Endothelial cell of umbilical vein (primary cell): ENCODE measurements at regions not wholly inside any gene's neighbourhood (a gene's known extent, or its start where the extent isn't known, plus 50 kb on each side); places are given as distances from the start of the nearest gene placed in this dataset.

ENCODE experiments used
- BruUV-seq: library from RNA; stranded (reverse); fragments of 400-500 nt; replicated peaks from 2 replicates; lab custom pipeline; 2021; lab: Mats Ljungman, UMichigan
- CTCF ChIA-PET: fragments of 300-600, 350-600 bp; sonication (Branson Sonifier 250); formaldehyde crosslinking; loops from one replicate; lab custom pipeline; 2021; ENCODE audit warnings: antibody characterized with exemption, inconsistent platforms; lab: Charles Lee
- POLR2A ChIA-PET: fragments of 300-600, 350-600 bp; sonication (Branson Sonifier 250); formaldehyde crosslinking; loops from one replicate; lab custom pipeline; 2021; ENCODE audit warnings: antibody characterized with exemption, inconsistent platforms; lab: Charles Lee
- DNase-seq: peaks from one replicate; pipeline ENCODE4 v3.0.0-alpha.2; 2011; ENCODE audit warnings: low read depth, low spot score
- FAIRE-seq: peaks from 2 replicates; lab custom pipeline; 2011; peaks lifted over from hg19 to GRCh38; lab: Jason Lieb, UNC
- H2AFZ ChIP-seq: 2 replicates; pipeline ENCODE4 v1.6.0; 2012; ENCODE audit warnings: low read depth, low read length, control low read depth, inconsistent platforms
- H3K27ac ChIP-seq: 2 replicates; pipeline ENCODE4 v1.5.1; 2011; ENCODE audit warnings: low read depth, mild to moderate bottlenecking, control low read depth, low read length, moderate library complexity; ENCODE audit not compliant: insufficient read depth
- H3K27me3 ChIP-seq, 2 experiments: 2 replicates each; pipeline versions ENCODE4 v1.6.0 to v1.6.1; 2011; ENCODE audit warnings: low read length in 2 of 2, mixed read lengths in 1 of 2; ENCODE audit not compliant: control insufficient read depth in 2 of 2, insufficient read depth in 2 of 2
- H3K36me3 ChIP-seq, 2 experiments: 2 replicates in 1 of 2; 3 replicates in 1 of 2; pipeline ENCODE4 v1.5.1; 2011; ENCODE audit warnings: low read length in 2 of 2, mild to moderate bottlenecking in 1 of 2, moderate library complexity in 1 of 2; ENCODE audit not compliant: control insufficient read depth in 2 of 2, insufficient read depth in 2 of 2; ENCODE audit errors: extremely low read depth in 1 of 2
- H3K4me1 ChIP-seq: 3 replicates; pipeline ENCODE4 v1.5.1; 2011; ENCODE audit warnings: mild to moderate bottlenecking, low read length; ENCODE audit not compliant: control insufficient read depth, insufficient read depth; ENCODE audit errors: extremely low read depth
- H3K4me2 ChIP-seq: 2 replicates; pipeline ENCODE4 v1.6.1; 2011; ENCODE audit warnings: low read length, control low read depth, mixed read lengths; ENCODE audit not compliant: insufficient read depth
- H3K4me3 ChIP-seq, 3 experiments: fragments of 200-600 bp in 1 of 3; sonication (generic), shearing (Covaris generic) in 1 of 3; replicated peaks in 1 of 3; 2 replicates each; pipeline ENCODE4 v1.5.1; 2011 to 2016; ENCODE audit warnings: control low read depth in 3 of 3, low read length in 3 of 3, mild to moderate bottlenecking in 2 of 3, inconsistent platforms in 1 of 3, low read depth in 1 of 3, moderate library complexity in 1 of 3; ENCODE audit not compliant: insufficient read depth in 1 of 3
- H3K79me2 ChIP-seq: 2 replicates; pipeline ENCODE4 v1.6.0; 2012; ENCODE audit warnings: low read length, inconsistent platforms; ENCODE audit not compliant: control insufficient read depth, insufficient read depth
- H3K9ac ChIP-seq: replicated peaks from 2 replicates; pipeline ENCODE3; 2011; ENCODE audit warnings: low read length, control low read depth; ENCODE audit not compliant: insufficient read depth; ENCODE audit errors: extremely low read depth
- H3K9me1 ChIP-seq: replicated peaks from 3 replicates; pipeline ENCODE4 v1.6.0; 2011; ENCODE audit warnings: mild to moderate bottlenecking, low read length; ENCODE audit not compliant: control insufficient read depth, insufficient read depth; ENCODE audit errors: extremely low read depth
- H3K9me3 ChIP-seq: replicated peaks from 2 replicates; pipeline ENCODE4 v1.5.1; 2012; ENCODE audit warnings: low read length, inconsistent platforms; ENCODE audit not compliant: control insufficient read depth, insufficient read depth
- H4K20me1 ChIP-seq: replicated peaks from 2 replicates; pipeline ENCODE3; 2011; ENCODE audit warnings: mild to moderate bottlenecking, low read length; ENCODE audit not compliant: control insufficient read depth, insufficient read depth; ENCODE audit errors: extremely low read depth
- CTCF ChIP-seq, 2 donors: IDR thresholded peaks; 1 replicate in 1 of 2; 2 replicates in 1 of 2; pipeline ENCODE4 v1.5.1; 2011; ENCODE audit warnings: low read length in 2 of 2, mild to moderate bottlenecking in 2 of 2, moderate library complexity in 2 of 2, control low read depth in 1 of 2, inconsistent platforms in 1 of 2, low read depth in 1 of 2; ENCODE audit not compliant: insufficient read depth in 1 of 2; ENCODE audit errors: extremely low read depth in 1 of 2
- EZH2 ChIP-seq: IDR thresholded peaks from 2 replicates; pipeline ENCODE4 v1.6.1; 2012; ENCODE audit warnings: borderline replicate concordance, low read depth, mild to moderate bottlenecking, moderate library complexity, low read length, inconsistent platforms; ENCODE audit not compliant: severe bottlenecking
- FOS ChIP-seq: IDR thresholded peaks from 2 replicates; pipeline ENCODE4 v1.6.1; 2011; ENCODE audit warnings: mild to moderate bottlenecking, low read length, moderate library complexity, borderline replicate concordance; ENCODE audit not compliant: insufficient read depth
- GATA2 ChIP-seq: IDR thresholded peaks from 2 replicates; pipeline ENCODE4 v1.7.0; 2011; ENCODE audit warnings: low read depth, mild to moderate bottlenecking, moderate library complexity, mixed read lengths, low read length; ENCODE audit not compliant: insufficient read length, insufficient read depth
- JUN ChIP-seq: IDR thresholded peaks from 2 replicates; pipeline ENCODE4 v1.6.1; 2011; ENCODE audit warnings: borderline replicate concordance, low read depth; ENCODE audit not compliant: insufficient read length, insufficient read depth
- MAX ChIP-seq: IDR thresholded peaks from 2 replicates; pipeline ENCODE4 v1.6.1; 2011; ENCODE audit not compliant: insufficient read depth, insufficient read length
- MYC ChIP-seq: IDR thresholded peaks from one replicate; pipeline ENCODE4 v1.6.1; 2011; ENCODE audit warnings: mild to moderate bottlenecking, low read depth, low read length
- POLR2A ChIP-seq: IDR thresholded peaks from 2 replicates; pipeline ENCODE4 v1.6.1; 2012; ENCODE audit warnings: low read depth, mild to moderate bottlenecking, control low read depth, low read length
- POLR2AphosphoS5 ChIP-seq: IDR thresholded peaks from 2 replicates; pipeline ENCODE4 v1.6.1; 2012; ENCODE audit warnings: low read depth, mild to moderate bottlenecking, control low read depth, low read length, moderate library complexity; ENCODE audit not compliant: insufficient read depth
- dilution Hi-C: fragments of 300-500 bp; cut with MboI; formaldehyde crosslinking; loops from one replicate; pipeline ENCODE4 v1.15.0; 2019; ENCODE audit warnings: low sequenced_read_pairs; ENCODE audit not compliant: extremely low pct_ligation_motif_present
- intact Hi-C: fragments of 100-400 bp; cut with micrococcal nuclease; formaldehyde crosslinking; loops from one replicate; pipeline ENCODE4 v1.10.0; 2022

GRCh38 chr15:95302809-95303208, 1027.7 kb upstream of the NR2F2 start:
- FAIRE-seq = peak; percentile 72

GRCh38 chr15:95303713-95304112, 1026.8 kb upstream of the NR2F2 start:
- no peak for DNase-seq
- Histone ChIP-seq H3K9me3 (no peaks in the 10 kb centered on the region), H3K27me3 (no peaks in the 10 kb centered on the region), H3K79me2 (peaks cover 2% of the 10 kb centered on the region), H3K9ac (peak overlapping the region; percentile 90), H3K4me2 (peak overlapping the region; percentile 40), H3K9me1 (no peaks in the 10 kb centered on the region), H2AFZ (no peak overlapping the region), H3K4me1 (peaks cover 52% of the 10 kb centered on the region), H3K36me3 (peaks cover 0 to 2% of the 10 kb centered on the region in 2 experiments), H3K4me3 (no peak overlapping the region), H4K20me1 (no peaks in the 10 kb centered on the region), H3K27ac (peak overlapping the region; percentile 97)
- intact Hi-C loops (loop anchor here (1.0 to 5.0 kb wide), 12 partner anchors 7 to 1041 kb away; partner anchors contain the start of gene NR2F2), dilution Hi-C loops (loop anchor here (25.0 kb wide), 1 partner anchor 1034 kb away; the partner anchor contains the start of gene NR2F2)
- no peak for FAIRE-seq
- POLR2A ChIA-PET = interaction anchor here (0.8 to 1.4 kb wide), 5 partner anchors 21 to 1023 kb away, joined by 3 to 11 read pairs (median 6); no protein-coding TSS in a partner anchor
- no TSS peak for BruUV-seq
- TF ChIP-seq CTCF (IDR thresholded peaks at IDR 0.05; ENCODE audit: extremely low read depth in 1 of 2, insufficient read depth in 1 of 2, low read depth in 1 of 2, low read length in 2 of 2) = no peak
- no peak for TF ChIP-seq EZH2
- CTCF ChIA-PET = interaction anchor here (0.9 to 4.4 kb wide), 9 partner anchors 13 to 1023 kb away, joined by 3 to 20 read pairs (median 6); no protein-coding TSS in a partner anchor

More at GRCh38 chr15:95302809-95303208, 1027.7 kb upstream of the NR2F2 start:
- H3K9me3 ChIP-seq = no peaks in the 10 kb centered on the region
- H3K4me1 ChIP-seq = peaks cover 56% of the 10 kb centered on the region
- no peaks in the 10 kb centered on the region for H4K20me1 ChIP-seq
- BruUV-seq = no TSS peak
- dilution Hi-C loops (loop anchor here (25.0 kb wide), 1 partner anchor 1034 kb away; the partner anchor contains the start of gene NR2F2), intact Hi-C loops (loop anchor here (1.0 to 5.0 kb wide), 12 partner anchors 40 to 1042 kb away; no protein-coding TSS in a partner anchor)
- H3K9me1 ChIP-seq = no peaks in the 10 kb centered on the region
- peak overlapping the region; percentile 90 for H3K9ac ChIP-seq
- H3K27me3 ChIP-seq = no peaks in the 10 kb centered on the region
- ChIA-PET POLR2A (interaction anchor here (0.8 kb wide), 1 partner anchor 63 kb away, joined by 3 read pairs; no protein-coding TSS in a partner anchor), CTCF (interaction anchor here (1.0 to 4.4 kb wide), 3 partner anchors 15 to 1024 kb away, joined by 3 to 20 read pairs (median 3); no protein-coding TSS in a partner anchor)
- H3K79me2 ChIP-seq = peaks cover 3% of the 10 kb centered on the region
- no peak overlapping the region for H2AFZ ChIP-seq
- DNase-seq = peak; percentile 96
- H3K36me3 ChIP-seq = peaks cover 0 to 2% of the 10 kb centered on the region in 2 experiments
- peak overlapping the region; percentile 70 for H3K4me2 ChIP-seq
- no peak for TF ChIP-seq EZH2
- peak; percentile 50 for TF ChIP-seq POLR2A
- TF ChIP-seq JUN = peak; percentile 96
- no peak for TF ChIP-seq MAX
- peak; percentile 69 for TF ChIP-seq FOS
- TF ChIP-seq POLR2AphosphoS5 = peak; percentile 90
- TF ChIP-seq GATA2 = peak; percentile 95
- TF ChIP-seq MYC = no peak
- H3K4me3 ChIP-seq = no peak overlapping the region
- peak overlapping the region; percentile 97 for H3K27ac ChIP-seq
